DMS 273 (cell line): ENCODE measurements at regions not wholly inside any gene's neighbourhood (a gene's known extent, or its start where the extent isn't known, plus 50 kb on each side); places are given as distances from the start of the nearest gene placed in this dataset.

Source experiments
- DNase-seq: peaks from one replicate; lab custom pipeline; 2025; ENCODE audit not compliant: unreplicated experiment; lab: John Stamatoyannopoulos, UW

- DNase-seq: no peak
These were observed 50.3 kb upstream of the NFE2L2 start for GRCh38 chr2:177314722-177315264.

GRCh38 chr2:177315364-177315763 is 50.8 kb upstream of the NFE2L2 start:
- no peak for DNase-seq

GRCh38 chr2:177316756-177317155 is 52.2 kb upstream of the NFE2L2 start:
- no peak for DNase-seq

- no peak for DNase-seq
These were observed 52.9 kb upstream of the NFE2L2 start for GRCh38 chr2:177317443-177317842.

GRCh38 chr2:177317857-177318256 is 53.3 kb upstream of the NFE2L2 start:
- no peak for DNase-seq

GRCh38 chr2:177318613-177319012 is 54.1 kb upstream of the NFE2L2 start:
- DNase-seq: no peak

- DNase-seq: no peak
These were observed 56.1 kb upstream of the NFE2L2 start for GRCh38 chr2:177320596-177320995.

GRCh38 chr2:177322801-177323261 is 58.3 kb upstream of the NFE2L2 start:
- peak; percentile 17 for DNase-seq

- no peak for DNase-seq
These were observed 60.3 kb upstream of the NFE2L2 start for GRCh38 chr2:177324797-177325196.

GRCh38 chr2:177325554-177325953 is 61.0 kb upstream of the NFE2L2 start:
- no peak for DNase-seq

- no peak for DNase-seq
These were observed 61.5 kb upstream of the NFE2L2 start for GRCh38 chr2:177326005-177326404.

- DNase-seq: no peak
These were observed 62.1 kb upstream of the NFE2L2 start for GRCh38 chr2:177326591-177326990.

- no peak for DNase-seq
These were observed 62.5 kb upstream of the NFE2L2 start for GRCh38 chr2:177327009-177327408.

GRCh38 chr2:177328056-177328455 is 63.5 kb upstream of the NFE2L2 start:
- no peak for DNase-seq

- no peak for DNase-seq
These were observed 63.5 kb upstream of the AGPS start for GRCh38 chr2:177329064-177329463.

- DNase-seq: no peak
These were observed 61.0 kb upstream of the AGPS start for GRCh38 chr2:177331466-177331997.

GRCh38 chr2:177332026-177332991 is 60.3 kb upstream of the AGPS start:
- DNase-seq: peak; percentile 84

GRCh38 chr2:177332992-177333388 is 59.6 kb upstream of the AGPS start:
- no peak for DNase-seq

- peak; percentile 74 for DNase-seq
These were observed 57.5 kb upstream of the AGPS start for GRCh38 chr2:177334940-177335543.

GRCh38 chr2:177335917-177336450 is 56.6 kb upstream of the AGPS start:
- no peak for DNase-seq

- no peak for DNase-seq
These were observed 54.3 kb upstream of the AGPS start for GRCh38 chr2:177338177-177338721.
